ENCODE measurements at regions not wholly inside any gene's neighbourhood (a gene's known extent, or its start where the extent isn't known, plus 50 kb on each side); places are given as distances from the start of the nearest gene placed in this dataset.
"Not testable (repeated sequence)": the region's sequence is repeated elsewhere in the genome, so short reads cannot be mapped to it uniquely, and the experiment has no call there.

DNA sequence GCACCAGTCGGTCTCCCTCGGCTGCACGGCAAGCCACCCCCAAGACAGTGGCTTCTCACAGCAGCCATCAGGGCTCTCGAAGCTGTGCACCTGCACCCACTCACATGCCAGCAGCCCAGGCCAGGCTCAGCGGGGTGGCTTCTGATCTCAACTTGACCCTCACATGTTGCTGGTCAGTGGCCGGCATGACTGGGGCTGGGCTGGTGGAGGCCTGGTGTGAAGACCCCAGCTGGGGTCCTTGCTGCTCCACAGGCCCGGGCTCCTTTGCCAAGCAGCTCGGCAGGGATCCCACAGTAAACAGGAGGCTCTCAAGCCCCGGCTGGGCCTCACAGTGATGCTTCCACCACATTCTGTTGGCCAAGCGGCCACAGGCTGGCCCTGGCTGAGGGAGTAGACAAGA lies 128.2 kb downstream of the BRD1 start:
- peak; percentile 52 for DNase-seq (ENCODE audit: low spot score)
- TF ChIP-seq, protein P1, sequence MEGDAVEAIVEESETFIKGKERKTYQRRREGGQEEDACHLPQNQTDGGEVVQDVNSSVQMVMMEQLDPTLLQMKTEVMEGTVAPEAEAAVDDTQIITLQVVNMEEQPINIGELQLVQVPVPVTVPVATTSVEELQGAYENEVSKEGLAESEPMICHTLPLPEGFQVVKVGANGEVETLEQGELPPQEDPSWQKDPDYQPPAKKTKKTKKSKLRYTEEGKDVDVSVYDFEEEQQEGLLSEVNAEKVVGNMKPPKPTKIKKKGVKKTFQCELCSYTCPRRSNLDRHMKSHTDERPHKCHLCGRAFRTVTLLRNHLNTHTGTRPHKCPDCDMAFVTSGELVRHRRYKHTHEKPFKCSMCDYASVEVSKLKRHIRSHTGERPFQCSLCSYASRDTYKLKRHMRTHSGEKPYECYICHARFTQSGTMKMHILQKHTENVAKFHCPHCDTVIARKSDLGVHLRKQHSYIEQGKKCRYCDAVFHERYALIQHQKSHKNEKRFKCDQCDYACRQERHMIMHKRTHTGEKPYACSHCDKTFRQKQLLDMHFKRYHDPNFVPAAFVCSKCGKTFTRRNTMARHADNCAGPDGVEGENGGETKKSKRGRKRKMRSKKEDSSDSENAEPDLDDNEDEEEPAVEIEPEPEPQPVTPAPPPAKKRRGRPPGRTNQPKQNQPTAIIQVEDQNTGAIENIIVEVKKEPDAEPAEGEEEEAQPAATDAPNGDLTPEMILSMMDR (IDR thresholded peaks at IDR 0.05) = no peak
- no peak overlapping the region for H3K27ac ChIP-seq
- H3K4me3 ChIP-seq = no peak overlapping the region

DNA sequence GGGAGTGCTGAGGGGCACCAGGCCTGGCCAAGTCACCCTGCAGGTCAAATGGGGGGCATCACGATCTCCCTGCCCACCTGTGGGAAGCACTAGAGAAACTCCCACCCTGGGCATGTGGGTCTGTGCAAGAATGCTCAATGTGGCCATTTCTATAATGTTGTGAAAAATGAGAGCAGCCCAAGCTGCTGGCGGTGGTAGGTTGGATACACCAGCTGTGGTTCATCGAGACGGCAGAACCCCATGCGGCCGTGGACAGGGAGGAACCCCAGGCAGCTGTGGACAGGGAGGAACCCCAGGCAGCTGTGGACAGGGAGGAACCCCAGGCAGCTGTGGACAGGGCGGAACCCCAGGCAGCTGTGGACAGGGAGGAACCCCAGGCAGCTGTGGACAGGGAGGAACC lies 129.1 kb downstream of the BRD1 start:
- H3K27ac ChIP-seq, H3K4me3 ChIP-seq: not testable (repeated sequence)
- peak; percentile 41 for DNase-seq (ENCODE audit: low spot score)

DNA sequence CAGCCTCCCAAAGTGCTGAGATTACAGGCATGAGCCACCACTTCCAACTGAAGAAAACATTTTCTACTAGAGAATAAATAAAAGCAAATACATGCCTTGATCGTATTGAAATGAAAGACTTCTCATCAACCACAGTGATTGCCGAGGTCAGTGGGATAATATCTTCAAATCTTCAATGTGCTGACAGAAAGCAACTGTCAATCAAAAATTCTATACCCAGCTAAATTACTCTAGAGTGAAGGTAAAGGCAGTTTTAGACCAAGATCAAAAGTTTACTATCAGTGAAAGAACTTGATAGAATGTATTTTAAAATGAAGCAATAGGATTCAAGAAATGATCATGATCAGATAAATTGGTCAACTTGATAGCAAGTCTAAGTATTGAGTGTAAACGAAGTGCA lies 130.6 kb downstream of the BRD1 start:
- Histone ChIP-seq H3K4me3 (no peak overlapping the region), H3K27ac (no peak overlapping the region)
- DNase-seq (ENCODE audit: low spot score) = no peak
- TF ChIP-seq, protein P1 (IDR thresholded peaks at IDR 0.05) = no peak

DNA sequence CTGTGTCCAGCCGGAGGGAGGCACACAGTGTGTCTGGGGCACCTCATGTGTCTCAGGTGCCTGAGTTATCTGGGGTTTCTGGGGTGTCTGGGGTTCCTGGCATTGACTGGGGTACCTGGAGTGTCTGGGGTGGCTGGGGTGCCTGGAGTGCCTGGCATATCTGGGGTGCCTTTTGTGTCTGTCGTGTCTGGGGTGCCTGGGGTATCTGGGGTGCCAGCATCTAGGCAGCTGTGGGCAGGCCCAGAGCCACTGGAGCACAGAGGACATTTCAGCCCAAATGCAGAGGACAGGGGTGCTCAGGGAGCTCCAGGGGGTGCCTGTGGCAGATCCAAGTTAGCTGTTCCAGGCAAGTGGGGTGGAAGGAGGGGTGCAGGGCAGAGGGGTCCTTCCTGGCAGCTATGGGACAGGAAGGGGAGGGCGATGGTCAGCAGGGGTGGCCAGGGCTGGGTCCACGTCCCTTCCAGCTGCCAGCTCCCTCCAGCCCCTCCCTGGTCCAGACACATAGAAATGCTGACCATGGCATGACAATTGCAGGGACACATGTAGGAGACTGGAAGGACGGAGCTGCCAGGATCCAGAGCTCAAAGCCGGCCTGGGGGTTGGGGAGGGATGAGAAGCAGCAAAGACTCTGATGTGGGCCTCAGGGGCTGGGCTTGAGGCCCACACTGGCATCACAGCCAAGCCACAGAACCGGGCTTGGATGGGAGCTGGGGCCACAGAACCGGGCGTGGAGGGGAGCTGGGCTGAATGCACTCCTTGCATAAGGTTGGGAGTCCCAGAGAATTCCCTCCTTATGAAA lies 133.0 kb downstream of the BRD1 start:
- Histone ChIP-seq H3K4me3 (no peak overlapping the region), H3K27ac (no peak overlapping the region)
- TF ChIP-seq, protein P1 (IDR thresholded peaks at IDR 0.05) = no peak
- DNase-seq (ENCODE audit: low spot score) = peak; percentile 60

DNA sequence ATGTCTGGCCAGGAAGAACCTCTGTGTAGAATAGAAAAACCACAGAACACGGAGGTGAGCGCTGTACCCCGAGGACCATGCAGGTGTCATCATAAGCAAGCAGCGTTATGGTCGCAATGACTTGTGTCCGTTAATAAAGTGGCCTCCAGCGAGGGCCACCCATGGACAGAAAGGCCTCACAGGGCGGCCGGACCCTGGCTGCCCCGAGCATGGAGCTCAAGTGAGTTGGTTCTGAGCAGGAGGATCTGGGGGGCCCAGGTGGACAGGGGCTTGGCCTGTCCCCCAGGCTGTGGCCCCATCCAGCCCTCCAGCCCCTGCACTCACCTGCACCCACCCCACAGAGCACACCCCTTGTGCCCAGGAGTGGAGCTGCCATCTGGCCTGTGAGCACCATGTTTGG lies 133.8 kb downstream of the BRD1 start:
- TF ChIP-seq, protein P1 (IDR thresholded peaks at IDR 0.05) = no peak
- Histone ChIP-seq H3K4me3 (no peak overlapping the region), H3K27ac (no peak overlapping the region)
- DNase-seq (ENCODE audit: low spot score) = no peak

DNA sequence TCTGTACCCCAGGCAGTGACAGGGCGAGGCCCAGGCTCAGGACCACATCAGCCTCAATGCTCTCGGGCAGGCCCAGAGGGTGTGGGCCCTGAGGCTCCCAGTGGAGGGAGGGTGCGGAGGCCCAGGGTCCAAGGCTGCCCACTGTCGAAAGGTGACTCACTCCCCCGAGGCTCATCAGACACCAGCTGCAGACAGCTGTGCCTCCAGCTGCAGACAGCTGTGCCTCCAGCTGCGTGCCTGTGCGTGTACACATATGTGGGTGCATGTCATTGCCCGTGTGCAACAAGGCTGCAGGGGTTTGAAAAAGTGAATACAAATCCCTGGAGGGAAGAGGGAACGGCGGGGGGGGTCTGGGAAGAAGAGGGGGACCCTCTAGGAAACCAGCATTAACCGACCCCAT lies 134.3 kb downstream of the BRD1 start:
- Histone ChIP-seq H3K27ac (no peak overlapping the region), H3K4me3 (no peak overlapping the region)
- TF ChIP-seq, protein P1 (IDR thresholded peaks at IDR 0.05) = no peak
- peak; percentile 43 for DNase-seq (ENCODE audit: low spot score)

DNA sequence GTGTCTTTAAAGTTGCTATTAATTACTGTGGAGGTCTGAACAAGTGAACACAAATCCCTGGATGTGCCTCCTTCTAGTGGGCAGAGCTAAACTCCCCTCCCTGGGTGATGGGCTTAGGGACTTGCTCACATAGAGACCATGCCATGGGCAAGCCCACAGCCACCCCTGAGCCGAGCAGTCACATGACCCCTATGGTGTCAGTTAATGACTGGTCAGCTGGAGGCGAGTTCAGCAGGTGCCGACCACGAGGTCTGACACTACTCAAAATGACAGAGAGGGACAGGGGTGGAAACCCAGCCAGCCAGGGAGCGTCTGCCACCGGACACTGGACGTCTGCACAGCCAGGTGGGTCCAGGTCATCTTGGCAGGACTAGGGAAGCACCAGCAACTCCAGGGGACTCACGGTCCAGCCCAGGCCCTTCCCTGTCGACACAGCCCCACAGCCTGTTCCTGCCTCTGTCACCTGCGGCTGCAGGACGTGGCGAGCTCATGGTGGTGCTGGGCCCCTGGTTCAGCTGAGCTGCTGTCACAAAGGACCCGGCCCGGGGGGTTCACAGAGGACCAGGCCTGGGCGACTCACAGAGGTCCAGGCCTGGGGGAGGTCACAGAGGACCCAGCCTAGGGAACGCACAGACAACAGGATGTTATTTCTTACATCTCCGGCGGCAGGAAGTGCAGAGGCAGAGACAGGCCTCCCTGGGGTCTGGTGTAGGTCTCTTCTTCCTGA lies 135.0 kb downstream of the BRD1 start:
- TF ChIP-seq, protein P1 (IDR thresholded peaks at IDR 0.05) = no peak
- DNase-seq (ENCODE audit: low spot score) = peak; percentile 67
- no peak overlapping the region for H3K27ac ChIP-seq
- no peak overlapping the region for H3K4me3 ChIP-seq
